DND-41 (cell line): ENCODE measurements at regions not wholly inside any gene's neighbourhood (a gene's known extent, or its start where the extent isn't known, plus 50 kb on each side); places are given as distances from the start of the nearest gene placed in this dataset.

ENCODE experiments used
- CTCF ChIP-seq: IDR thresholded peaks from 2 replicates; pipeline ENCODE4 v1.5.1; 2012; ENCODE audit warnings: borderline replicate concordance, low read length, moderate library complexity, mild to moderate bottlenecking; ENCODE audit not compliant: poor library complexity, severe bottlenecking; ENCODE audit errors: extremely low read depth
- EZH2 ChIP-seq: IDR thresholded peaks from 3 replicates; pipeline ENCODE4 v1.6.1; 2012; ENCODE audit warnings: borderline replicate concordance, low read depth, mild to moderate bottlenecking, moderate library complexity, low read length, inconsistent platforms; ENCODE audit not compliant: severe bottlenecking

GRCh38 chr11:81829976-81830375 is 903.7 kb downstream of the FAM181B start:
- TF ChIP-seq CTCF (no peak), EZH2 (no peak)
